ENCODE measurements at regions not wholly inside any gene's neighbourhood (a gene's known extent, or its start where the extent isn't known, plus 50 kb on each side); places are given as distances from the start of the nearest gene placed in this dataset.

GRCh38 chr6:109290143-109290931, 91.9 kb downstream of the CD164 start:
- no peak overlapping the region for H2BK12ac ChIP-seq (ENCODE audit: low read depth, low read length)
- no peak overlapping the region for H4K91ac ChIP-seq (replicated peaks; ENCODE audit: insufficient read length, low read length)
- H3K4me3 ChIP-seq (ENCODE audit: extremely low read depth in 1 of 4, insufficient read depth in 2 of 4, low read depth in 3 of 4, low read length in 4 of 4), result no peak overlapping the region
- no peak overlapping the region for H2AK5ac ChIP-seq (ENCODE audit: low read depth, low read length)
- no peaks in the 10 kb centered on the region for H3K23me2 ChIP-seq (ENCODE audit: low read depth, low read length)
- no peak overlapping the region for H2BK15ac ChIP-seq (ENCODE audit: low read length)
- POLR2A ChIA-PET (ENCODE audit: partially characterized antibody), result no interaction called here
- no peak overlapping the region for H2BK5ac ChIP-seq (ENCODE audit: low read depth, low read length)
- H4K5ac ChIP-seq (ENCODE audit: insufficient read length, low read depth, low read length), result no peak overlapping the region
- no peak for FAIRE-seq
- H3K56ac ChIP-seq (replicated peaks; ENCODE audit: insufficient read length, low read depth, low read length), result no peak overlapping the region
- CTCF ChIA-PET (ENCODE audit: partially characterized antibody), result interaction anchor here (1.4 to 3.4 kb wide), 2 partner anchors 102 to 112 kb away, joined by 3 to 11 read pairs; no protein-coding TSS in a partner anchor
- H3K27me3 ChIP-seq (replicated peaks in 1 of 4; ENCODE audit: control insufficient read depth in 3 of 4, extremely low read depth in 1 of 4, insufficient read depth in 3 of 4, low read length in 3 of 4), result no peaks in the 10 kb centered on the region
- no peak overlapping the region for H3K27ac ChIP-seq (ENCODE audit: low read depth, low read length)
- no peak overlapping the region for H3K14ac ChIP-seq (ENCODE audit: insufficient read length)
- no peaks in the 10 kb centered on the region for H3K79me2 ChIP-seq (ENCODE audit: control insufficient read depth in 1 of 2, insufficient read depth in 2 of 2, low read length in 2 of 2)
- peak overlapping the region; percentile 13; the same call in 1 of the 2 replicates for H3K18ac ChIP-seq (ENCODE audit: extremely low read depth, low read length)
- no peak overlapping the region for H2BK120ac ChIP-seq (replicated peaks; ENCODE audit: low read depth, low read length)
- WGBS, 2 experiments (ENCODE audit: extremely low coverage in 1 of 2, insufficient coverage in 1 of 2, insufficient read length in 1 of 2, insufficient replicate concordance in 2 of 2, low coverage in 1 of 2, low lambda C conversion rate in 2 of 2, missing lambda C conversion rate in 1 of 2), result 95% methylated on average over 42 of the region's 56 CpGs; no CpG with 5 or more reads in 1 of the 2 experiments
- no peak overlapping the region for H2BK20ac ChIP-seq (ENCODE audit: low read length)
- no peak overlapping the region for H3K4ac ChIP-seq (replicated peaks; ENCODE audit: insufficient read length, low read depth, low read length)
- no peak overlapping the region for H3K23ac ChIP-seq (ENCODE audit: insufficient read length)
- H3K36me3 ChIP-seq (ENCODE audit: control insufficient read depth in 2 of 4, insufficient read depth in 4 of 4, low read length in 3 of 4), result no peaks in the 10 kb centered on the region; a peak in 1 of 8 replicates
- peak overlapping the region; percentile 29 for H4K8ac ChIP-seq (ENCODE audit: extremely low read depth, insufficient read depth, low read length)
- H3K79me1 ChIP-seq (ENCODE audit: low read depth, low read length), result no peaks in the 10 kb centered on the region
- no peaks in the 10 kb centered on the region for H3K9me3 ChIP-seq (ENCODE audit: insufficient read depth in 2 of 2, low read depth in 1 of 2, low read length in 1 of 2)
- peaks cover 0 to 4% (median 0%) of the 10 kb centered on the region in 4 experiments; a peak in 1 of 7 replicates for H3K4me1 ChIP-seq (replicated peaks in 1 of 4; ENCODE audit: control insufficient read depth in 3 of 4, insufficient read depth in 4 of 4, low read length in 3 of 4)
- no peak overlapping the region for H2AFZ ChIP-seq (ENCODE audit: low read length)
- DNase-seq (ENCODE audit: low read depth in 1 of 2, low spot score in 2 of 2), result no peak
- H4K20me1 ChIP-seq (replicated peaks in 1 of 2; ENCODE audit: control insufficient read depth in 1 of 2, insufficient read depth in 2 of 2, low read length in 2 of 2), result no peaks in the 10 kb centered on the region
- H3K4me2 ChIP-seq (ENCODE audit: insufficient read depth in 1 of 2, low read depth in 2 of 2, low read length in 2 of 2), result no peak overlapping the region
- no peak overlapping the region for H3K9ac ChIP-seq (replicated peaks in 1 of 4; ENCODE audit: extremely low read depth in 1 of 4, low read depth in 3 of 4, low read length in 3 of 4)
- TF ChIP-seq CTBP2 (IDR thresholded peaks at IDR 0.05; ENCODE audit: borderline replicate concordance, insufficient read depth, insufficient read length, low read length), result no peak
- TF ChIP-seq CTCF (IDR thresholded peaks at IDR 0.05; ENCODE audit: control extremely low read depth in 1 of 3, insufficient read depth in 1 of 3, low read depth in 1 of 3, low read length in 3 of 3), result peak in 2 of 3 experiments; percentile 13 to 25; a peak in 2 of 4 replicates
- TF ChIP-seq TBP (IDR thresholded peaks at IDR 0.05; ENCODE audit: low read depth, low read length), result no peak
